H1 (cell line): ENCODE measurements at regions not wholly inside any gene's neighbourhood (a gene's known extent, or its start where the extent isn't known, plus 50 kb on each side); places are given as distances from the start of the nearest gene placed in this dataset.

Experiments used
- CHD1 ChIP-seq: IDR thresholded peaks from 2 replicates; pipeline ENCODE4 v1.6.1; 2012; ENCODE audit warnings: low read depth, low read length, improper control_type of control experiment
- HDAC6 ChIP-seq: IDR thresholded peaks from one replicate; pipeline ENCODE4 v1.7.1; 2012; ENCODE audit warnings: low read depth, mild to moderate bottlenecking, inconsistent platforms, low read length, moderate library complexity
- NANOG ChIP-seq: IDR thresholded peaks from 2 replicates; pipeline ENCODE4 v1.6.1; 2011; ENCODE audit warnings: low read length, low read depth, mild to moderate bottlenecking, inconsistent platforms; ENCODE audit not compliant: insufficient read depth, poor library complexity, severe bottlenecking
- TAF7 ChIP-seq: optimal IDR thresholded peaks from 2 replicates; pipeline ENCODE3; 2011; ENCODE audit warnings: low read depth, mild to moderate bottlenecking, inconsistent platforms, low read length, moderate library complexity, borderline replicate concordance
- ZNF274 ChIP-seq: IDR thresholded peaks from 2 replicates; pipeline ENCODE4 v1.7.0; 2012; ENCODE audit warnings: low read length, borderline replicate concordance; ENCODE audit errors: extremely low read depth

DNA sequence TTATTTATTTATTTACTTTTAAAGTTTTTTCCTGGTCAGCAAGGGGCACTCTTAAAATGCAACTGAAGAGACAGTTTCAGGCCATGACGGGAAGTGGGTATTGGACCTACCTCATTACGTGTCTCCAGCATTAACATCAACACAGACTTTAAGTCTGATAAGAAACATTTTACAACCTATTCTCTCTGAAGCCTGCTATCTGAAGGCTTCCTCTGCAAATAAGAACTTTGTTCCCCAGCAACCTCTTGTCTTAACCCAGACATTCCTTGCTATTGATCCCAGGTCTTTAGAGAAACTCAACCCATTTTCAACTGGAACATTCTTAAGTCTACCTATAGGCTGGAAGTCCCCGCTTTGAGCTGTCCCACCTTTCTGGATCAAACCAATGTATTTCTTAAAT lies 258.3 kb upstream of the TMPRSS15 start (continued):
- no peak for TF ChIP-seq TAF7
- no peak for TF ChIP-seq CHD1
- TF ChIP-seq NANOG, result no peak
- no peak for TF ChIP-seq ZNF274
- TF ChIP-seq HDAC6, result no peak
